ENCODE measurements at regions not wholly inside any gene's neighbourhood (a gene's known extent, or its start where the extent isn't known, plus 50 kb on each side); places are given as distances from the start of the nearest gene placed in this dataset.

DNA sequence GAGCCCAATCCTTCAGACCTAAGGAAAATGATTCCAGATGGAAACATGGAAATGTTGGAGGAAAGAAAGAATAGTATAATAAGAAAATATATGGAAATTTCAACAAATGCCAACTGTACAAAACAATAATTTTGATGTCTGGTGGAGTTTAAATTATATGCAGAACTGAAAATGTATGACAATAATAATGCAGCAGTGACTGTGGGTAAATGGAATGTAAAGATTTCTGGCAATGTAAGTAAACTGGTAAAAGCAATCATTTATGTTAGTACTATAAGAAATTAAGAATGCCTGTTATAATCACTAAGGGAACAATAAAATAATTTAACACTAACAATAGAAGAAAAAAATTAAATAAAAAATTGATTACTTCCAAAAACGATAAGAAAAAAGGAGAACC, 89.0 kb downstream of the EDN1 start:
- no peak for TF ChIP-seq POLR2A (IDR thresholded peaks at IDR 0.05)
- TF ChIP-seq, protein P1, sequence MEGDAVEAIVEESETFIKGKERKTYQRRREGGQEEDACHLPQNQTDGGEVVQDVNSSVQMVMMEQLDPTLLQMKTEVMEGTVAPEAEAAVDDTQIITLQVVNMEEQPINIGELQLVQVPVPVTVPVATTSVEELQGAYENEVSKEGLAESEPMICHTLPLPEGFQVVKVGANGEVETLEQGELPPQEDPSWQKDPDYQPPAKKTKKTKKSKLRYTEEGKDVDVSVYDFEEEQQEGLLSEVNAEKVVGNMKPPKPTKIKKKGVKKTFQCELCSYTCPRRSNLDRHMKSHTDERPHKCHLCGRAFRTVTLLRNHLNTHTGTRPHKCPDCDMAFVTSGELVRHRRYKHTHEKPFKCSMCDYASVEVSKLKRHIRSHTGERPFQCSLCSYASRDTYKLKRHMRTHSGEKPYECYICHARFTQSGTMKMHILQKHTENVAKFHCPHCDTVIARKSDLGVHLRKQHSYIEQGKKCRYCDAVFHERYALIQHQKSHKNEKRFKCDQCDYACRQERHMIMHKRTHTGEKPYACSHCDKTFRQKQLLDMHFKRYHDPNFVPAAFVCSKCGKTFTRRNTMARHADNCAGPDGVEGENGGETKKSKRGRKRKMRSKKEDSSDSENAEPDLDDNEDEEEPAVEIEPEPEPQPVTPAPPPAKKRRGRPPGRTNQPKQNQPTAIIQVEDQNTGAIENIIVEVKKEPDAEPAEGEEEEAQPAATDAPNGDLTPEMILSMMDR (IDR thresholded peaks at IDR 0.05), result no peak

Measured in testis (tissue), 2 donors.